Bronchial epithelial cell (primary cell): ENCODE measurements at regions not wholly inside any gene's neighbourhood (a gene's known extent, or its start where the extent isn't known, plus 50 kb on each side); places are given as distances from the start of the nearest gene placed in this dataset.

Source experiments
- DNase-seq: peaks from one replicate; pipeline ENCODE4 v3.0.0-alpha.2; 2010; ENCODE audit warnings: low read depth
- FAIRE-seq: peaks from 2 replicates; lab custom pipeline; 2011; peaks lifted over from hg19 to GRCh38; lab: Jason Lieb, UNC
- H3K27me3 ChIP-seq: 2 replicates; pipeline ENCODE4 v1.5.1; 2011; ENCODE audit warnings: low read length; ENCODE audit not compliant: control insufficient read depth, insufficient read depth
- H3K36me3 ChIP-seq: 2 replicates; pipeline ENCODE4 v1.5.1; 2011; ENCODE audit warnings: low read length; ENCODE audit not compliant: control insufficient read depth, insufficient read depth
- H3K4me3 ChIP-seq: 2 replicates; pipeline ENCODE4 v1.5.1; 2011; ENCODE audit warnings: mild to moderate bottlenecking, low read depth, low read length, control low read depth
- CTCF ChIP-seq: IDR thresholded peaks from 2 replicates; pipeline ENCODE4 v1.5.1; 2011; ENCODE audit warnings: mild to moderate bottlenecking, moderate library complexity, low read length, control low read depth, inconsistent platforms; ENCODE audit not compliant: insufficient read depth, severe bottlenecking

GRCh38 chr7:142533920-142534319 is 215.4 kb upstream of the PRSS1 start:
- FAIRE-seq = no peak
- TF ChIP-seq CTCF = no peak
- Histone ChIP-seq H3K27me3 (peaks cover 2% of the 10 kb centered on the region), H3K4me3 (no peak overlapping the region), H3K36me3 (no peaks in the 10 kb centered on the region)
- no peak for DNase-seq

- FAIRE-seq (no peak), DNase-seq (no peak)
- no peak overlapping the region for H3K4me3 ChIP-seq
- H3K36me3 ChIP-seq = no peaks in the 10 kb centered on the region
- H3K27me3 ChIP-seq = peaks cover 11% of the 10 kb centered on the region
- no peak for TF ChIP-seq CTCF
These were observed 219.7 kb upstream of the PRSS1 start for GRCh38 chr7:142529591-142529990.

DNA sequence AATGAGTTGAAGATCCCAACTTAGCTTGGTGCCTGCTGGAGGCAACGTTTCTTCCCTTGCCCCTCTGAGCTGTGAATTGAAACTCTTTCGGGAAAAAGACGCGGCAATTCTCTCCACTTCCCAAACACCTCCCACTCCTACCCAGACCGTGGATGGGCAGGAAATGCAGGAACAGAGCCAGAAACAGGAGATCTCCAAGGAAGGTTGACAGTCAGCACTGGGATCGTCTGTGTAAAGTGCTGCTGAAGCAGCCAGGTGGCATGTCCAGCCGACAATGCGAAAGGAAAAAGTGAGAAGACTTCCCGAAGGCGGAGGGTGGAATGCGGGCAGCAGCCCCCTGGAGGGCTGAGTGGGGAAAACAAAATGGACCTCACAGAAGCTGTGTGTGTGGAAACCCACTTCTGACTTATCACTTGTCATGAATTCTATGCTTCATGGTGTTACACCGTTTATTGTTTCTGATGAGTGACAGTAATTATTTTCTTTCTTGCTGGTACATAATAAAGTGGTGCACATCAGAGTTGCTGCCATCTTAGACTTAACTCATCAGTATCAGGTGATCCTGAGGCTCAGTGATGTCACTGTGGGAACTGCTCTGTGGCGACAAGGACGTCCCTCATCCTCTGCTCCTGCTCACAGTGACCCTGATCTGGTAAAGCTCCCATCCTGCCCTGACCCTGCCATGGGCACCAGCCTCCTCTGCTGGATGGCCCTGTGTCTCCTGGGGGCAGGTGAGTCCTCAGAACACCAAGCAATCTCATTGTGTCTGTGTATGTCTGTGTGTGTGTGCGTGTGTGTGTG is 220.5 kb upstream of the PRSS1 start:
- FAIRE-seq = no peak
- Histone ChIP-seq H3K27me3 (peaks cover 11% of the 10 kb centered on the region), H3K4me3 (no peak overlapping the region), H3K36me3 (no peaks in the 10 kb centered on the region)
- DNase-seq = no peak
- no peak for TF ChIP-seq CTCF

- no peak for FAIRE-seq
- no peak for TF ChIP-seq CTCF
These were observed 225.3 kb upstream of the PRSS1 start for GRCh38 chr7:142523821-142524460.

GRCh38 chr7:142522735-142523134 is 226.5 kb upstream of the PRSS1 start:
- H3K4me3 ChIP-seq = no peak overlapping the region
- H3K36me3 ChIP-seq = no peaks in the 10 kb centered on the region
- DNase-seq (no peak), FAIRE-seq (no peak)
- TF ChIP-seq CTCF = no peak
- peaks cover 9% of the 10 kb centered on the region for H3K27me3 ChIP-seq

More at GRCh38 chr7:142523821-142524460, 225.3 kb upstream of the PRSS1 start:
- Histone ChIP-seq H3K27me3 (peaks cover 14% of the 10 kb centered on the region), H3K36me3 (no peaks in the 10 kb centered on the region), H3K4me3 (no peak overlapping the region)
- DNase-seq = no peak
